ENCODE measurements at regions not wholly inside any gene's neighbourhood (a gene's known extent, or its start where the extent isn't known, plus 50 kb on each side); places are given as distances from the start of the nearest gene placed in this dataset.

GRCh38 chr6:19279273-19279684 is 557.9 kb upstream of the ID4 start:
- Mint-ChIP-seq H3K27me3 (no peaks in the 10 kb centered on the region), H3K9me3 (peaks cover 7% of the 10 kb centered on the region), H3K4me3 (no peak overlapping the region), H3K27ac (no peak overlapping the region), H3K36me3 (ENCODE audit: low read depth) (no peaks in the 10 kb centered on the region), H3K4me1 (no peaks in the 10 kb centered on the region)
- no peak for ATAC-seq (replicated peaks)

- no peaks in the 10 kb centered on the region for H3K36me3 Mint-ChIP-seq (ENCODE audit: low read depth)
- H3K27me3 Mint-ChIP-seq = no peaks in the 10 kb centered on the region
- no peaks in the 10 kb centered on the region for H3K4me1 Mint-ChIP-seq
- no peak overlapping the region for H3K4me3 Mint-ChIP-seq
- H3K9me3 Mint-ChIP-seq = no peaks in the 10 kb centered on the region
- no peak for ATAC-seq (replicated peaks)
- no peak overlapping the region for H3K27ac Mint-ChIP-seq
These were observed 549.2 kb upstream of the ID4 start for GRCh38 chr6:19287928-19288327.

DNA sequence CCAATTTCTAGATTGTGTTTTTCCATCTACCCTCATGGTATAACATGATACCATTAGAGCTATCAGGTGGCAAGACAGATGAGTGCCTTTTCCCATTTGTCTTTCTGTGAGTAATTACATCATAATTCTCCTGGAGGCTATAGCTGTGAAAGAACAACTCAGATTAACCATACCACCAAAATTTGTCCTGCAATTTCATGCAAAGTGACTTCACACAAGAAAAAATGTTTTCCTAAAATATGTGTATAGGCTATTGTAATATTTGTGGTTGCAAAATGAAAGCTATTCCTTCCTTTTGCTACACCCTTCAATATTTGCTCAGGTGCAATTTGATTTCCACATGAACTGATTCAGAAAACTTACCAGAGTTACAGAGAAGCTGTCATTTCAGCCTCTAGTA is 547.7 kb upstream of the ID4 start:
- no peak for ATAC-seq (replicated peaks)
- no peaks in the 10 kb centered on the region for H3K9me3 Mint-ChIP-seq
- H3K4me1 Mint-ChIP-seq = no peaks in the 10 kb centered on the region
- no peaks in the 10 kb centered on the region for H3K36me3 Mint-ChIP-seq (ENCODE audit: low read depth)
- no peak overlapping the region for H3K27ac Mint-ChIP-seq
- no peak overlapping the region for H3K4me3 Mint-ChIP-seq
- no peaks in the 10 kb centered on the region for H3K27me3 Mint-ChIP-seq

GRCh38 chr6:19297880-19298279 is 539.3 kb upstream of the ID4 start:
- Mint-ChIP-seq H3K27me3 (no peaks in the 10 kb centered on the region), H3K4me3 (no peak overlapping the region), H3K36me3 (ENCODE audit: low read depth) (no peaks in the 10 kb centered on the region), H3K27ac (no peak overlapping the region), H3K9me3 (peaks cover 8% of the 10 kb centered on the region), H3K4me1 (no peaks in the 10 kb centered on the region)
- no peak for ATAC-seq (replicated peaks)

GRCh38 chr6:19298421-19298820 is 538.7 kb upstream of the ID4 start:
- Mint-ChIP-seq H3K27ac (no peak overlapping the region), H3K36me3 (ENCODE audit: low read depth) (no peaks in the 10 kb centered on the region), H3K4me1 (no peaks in the 10 kb centered on the region), H3K4me3 (no peak overlapping the region), H3K27me3 (no peaks in the 10 kb centered on the region), H3K9me3 (peaks cover 8% of the 10 kb centered on the region)
- no peak for ATAC-seq (replicated peaks)

DNA sequence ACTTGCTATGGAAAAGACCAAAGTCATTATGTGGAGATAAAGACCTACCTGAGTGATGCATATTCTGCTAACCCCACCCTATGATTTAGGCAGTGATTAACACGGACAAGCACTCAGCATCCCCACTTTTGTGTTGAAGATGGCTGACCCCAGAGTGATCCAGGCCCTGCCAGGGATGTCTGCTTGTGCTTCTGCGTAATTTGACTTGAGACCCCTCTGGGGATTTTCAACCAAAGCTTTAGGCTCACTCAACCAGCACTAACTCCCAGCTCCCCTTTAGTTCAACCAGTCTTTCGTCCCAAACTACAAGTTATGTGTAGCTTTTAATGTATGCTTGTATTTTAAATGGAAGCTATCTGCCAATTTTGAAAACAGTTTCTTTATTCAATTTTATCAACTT is 538.0 kb upstream of the ID4 start:
- no peaks in the 10 kb centered on the region for H3K36me3 Mint-ChIP-seq (ENCODE audit: low read depth)
- no peak overlapping the region for H3K27ac Mint-ChIP-seq
- no peak for ATAC-seq (replicated peaks)
- no peak overlapping the region for H3K4me3 Mint-ChIP-seq
- no peaks in the 10 kb centered on the region for H3K27me3 Mint-ChIP-seq
- peaks cover 8% of the 10 kb centered on the region for H3K9me3 Mint-ChIP-seq
- no peaks in the 10 kb centered on the region for H3K4me1 Mint-ChIP-seq

GRCh38 chr6:19301980-19302379 is 535.2 kb upstream of the ID4 start:
- Mint-ChIP-seq H3K9me3 (peaks cover 4% of the 10 kb centered on the region), H3K27me3 (no peaks in the 10 kb centered on the region), H3K36me3 (ENCODE audit: low read depth) (no peaks in the 10 kb centered on the region), H3K4me3 (no peak overlapping the region), H3K4me1 (no peaks in the 10 kb centered on the region), H3K27ac (no peak overlapping the region)
- ATAC-seq (replicated peaks) = no peak

DNA sequence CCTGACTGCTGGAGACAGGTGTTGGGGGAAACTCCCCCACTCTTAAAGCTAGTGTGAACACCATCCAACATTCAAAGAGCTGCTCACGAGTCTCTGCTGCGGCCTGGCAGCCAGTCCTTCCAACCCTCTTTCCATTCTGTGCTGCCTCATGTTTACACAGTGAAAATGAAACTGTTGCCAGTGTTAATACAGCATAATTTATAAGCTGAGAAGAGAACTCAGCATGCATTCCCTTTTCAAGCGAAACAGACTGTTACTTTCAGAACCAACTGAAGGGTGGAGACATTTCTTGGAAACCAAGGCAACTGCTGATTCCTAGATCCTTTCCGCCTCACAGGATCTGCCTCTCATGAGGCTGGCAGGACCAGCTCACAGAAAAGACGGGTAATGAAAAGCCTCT is 533.8 kb upstream of the ID4 start:
- Mint-ChIP-seq H3K27ac (no peak overlapping the region), H3K27me3 (no peaks in the 10 kb centered on the region), H3K36me3 (ENCODE audit: low read depth) (no peaks in the 10 kb centered on the region), H3K4me3 (no peak overlapping the region), H3K4me1 (no peaks in the 10 kb centered on the region), H3K9me3 (peaks cover 4% of the 10 kb centered on the region)
- ATAC-seq (replicated peaks) = no peak

DNA sequence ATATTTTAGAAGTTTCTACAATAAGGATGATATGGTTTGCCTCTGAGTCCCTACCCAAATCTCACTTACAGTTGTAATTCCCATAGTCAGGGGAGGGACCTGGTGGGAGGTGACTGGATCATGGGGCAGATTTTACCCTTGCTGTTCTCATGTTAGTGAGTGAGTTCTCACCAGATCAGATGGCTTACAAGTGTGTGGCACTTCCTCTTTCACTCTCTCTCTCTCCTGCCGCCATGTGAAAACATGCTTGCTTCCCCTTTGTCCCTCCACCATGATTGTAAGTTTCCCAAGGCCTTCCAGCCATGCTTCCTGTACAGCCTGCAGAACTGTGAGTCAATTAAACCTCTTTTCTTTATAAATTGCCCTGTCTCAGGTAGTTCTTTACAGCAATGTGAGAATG is 527.5 kb upstream of the ID4 start:
- Mint-ChIP-seq H3K9me3 (peaks cover 8% of the 10 kb centered on the region), H3K27me3 (no peaks in the 10 kb centered on the region), H3K4me1 (no peaks in the 10 kb centered on the region), H3K4me3 (no peak overlapping the region), H3K27ac (no peak overlapping the region), H3K36me3 (ENCODE audit: low read depth) (no peaks in the 10 kb centered on the region)
- ATAC-seq (replicated peaks) = no peak

DNA sequence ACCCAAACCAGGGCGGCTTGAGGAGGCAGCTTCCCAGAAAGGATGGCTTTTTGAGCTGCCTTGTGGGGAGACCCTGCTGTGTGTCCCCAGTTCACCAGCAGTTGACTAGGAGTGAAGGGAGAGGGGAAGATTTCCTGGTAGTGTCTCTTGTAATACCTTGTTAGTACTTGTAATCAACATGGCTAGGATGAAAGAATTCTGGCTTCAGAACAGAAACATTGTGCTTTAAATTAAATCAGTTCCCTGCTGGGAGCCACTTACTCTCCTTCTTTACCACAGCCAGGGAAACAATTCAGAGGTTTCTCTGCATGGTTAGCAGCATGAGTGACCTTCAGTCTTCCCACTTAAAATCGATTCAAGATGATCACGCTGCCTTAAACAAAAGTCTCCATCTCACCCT is 525.4 kb upstream of the ID4 start:
- Mint-ChIP-seq H3K9me3 (peaks cover 11% of the 10 kb centered on the region), H3K27me3 (no peaks in the 10 kb centered on the region), H3K4me1 (no peaks in the 10 kb centered on the region), H3K4me3 (no peak overlapping the region), H3K27ac (no peak overlapping the region), H3K36me3 (ENCODE audit: low read depth) (no peaks in the 10 kb centered on the region)
- ATAC-seq (replicated peaks) = no peak

- H3K4me3 Mint-ChIP-seq = no peak overlapping the region
- H3K9me3 Mint-ChIP-seq = peaks cover 11% of the 10 kb centered on the region
- H3K4me1 Mint-ChIP-seq = no peaks in the 10 kb centered on the region
- no peaks in the 10 kb centered on the region for H3K36me3 Mint-ChIP-seq (ENCODE audit: low read depth)
- no peak for ATAC-seq (replicated peaks)
- H3K27me3 Mint-ChIP-seq = no peaks in the 10 kb centered on the region
- no peak overlapping the region for H3K27ac Mint-ChIP-seq
These were observed 524.8 kb upstream of the ID4 start for GRCh38 chr6:19312241-19312978.

GRCh38 chr6:19317431-19317986 is 519.7 kb upstream of the ID4 start:
- no peaks in the 10 kb centered on the region for H3K27me3 Mint-ChIP-seq

DNA sequence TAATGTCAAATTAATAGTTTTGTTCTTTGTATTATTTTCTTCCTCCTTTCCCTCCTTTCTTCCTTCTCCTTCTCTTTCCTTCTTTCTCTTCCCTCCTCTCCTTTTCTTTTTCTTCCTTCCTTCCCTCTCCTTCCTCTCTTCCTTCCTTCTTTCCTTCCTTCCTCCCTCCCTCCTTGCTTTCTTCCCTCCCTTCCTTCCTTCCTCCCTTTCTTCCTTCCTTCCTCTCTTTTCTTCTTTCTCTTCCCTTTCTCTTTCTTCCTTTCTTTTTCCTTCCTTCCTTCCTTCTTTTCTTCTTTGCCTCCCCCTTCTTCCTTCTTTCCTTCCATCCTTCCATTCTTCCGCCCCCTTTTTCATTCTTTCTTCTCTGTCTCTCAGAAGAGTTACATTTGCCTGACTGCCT is 518.2 kb upstream of the ID4 start:
- Mint-ChIP-seq H3K36me3 (ENCODE audit: low read depth) (no peaks in the 10 kb centered on the region), H3K27me3 (no peaks in the 10 kb centered on the region), H3K9me3 (peaks cover 6% of the 10 kb centered on the region), H3K4me1 (no peaks in the 10 kb centered on the region), H3K27ac (no peak overlapping the region), H3K4me3 (no peak overlapping the region)
- no peak for ATAC-seq (replicated peaks)

More at GRCh38 chr6:19317431-19317986, 519.7 kb upstream of the ID4 start:
- no peaks in the 10 kb centered on the region for H3K4me1 Mint-ChIP-seq
- no peak for ATAC-seq (replicated peaks)
- H3K9me3 Mint-ChIP-seq = peaks cover 6% of the 10 kb centered on the region
- H3K27ac Mint-ChIP-seq = no peak overlapping the region
- H3K36me3 Mint-ChIP-seq (ENCODE audit: low read depth) = no peaks in the 10 kb centered on the region
- no peak overlapping the region for H3K4me3 Mint-ChIP-seq

DNA sequence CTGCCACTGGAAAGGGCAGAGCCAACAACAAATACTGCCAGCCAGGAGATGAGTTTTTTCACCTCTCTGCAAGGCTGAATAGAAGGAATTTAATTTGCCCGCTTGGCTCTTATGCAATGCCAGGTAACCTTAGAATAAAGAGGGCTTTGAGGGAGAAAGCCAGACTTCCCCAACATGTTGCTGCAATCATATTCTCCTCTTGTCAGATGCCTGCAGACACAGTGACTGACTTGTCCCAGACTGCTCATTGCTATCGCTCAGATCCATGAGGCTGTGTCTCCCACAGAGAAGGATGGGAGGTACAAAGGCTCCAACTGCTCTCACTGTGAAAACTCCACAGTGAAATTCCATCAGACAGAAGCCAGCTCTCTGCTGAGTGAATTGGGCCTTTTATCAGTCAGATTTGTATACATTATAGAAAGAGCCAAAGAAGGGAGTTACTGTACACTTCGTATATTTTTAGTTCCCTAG is 517.0 kb upstream of the ID4 start:
- ATAC-seq (replicated peaks) = no peak
- Mint-ChIP-seq H3K9me3 (peaks cover 4% of the 10 kb centered on the region), H3K36me3 (ENCODE audit: low read depth) (no peaks in the 10 kb centered on the region), H3K4me1 (no peaks in the 10 kb centered on the region), H3K4me3 (no peak overlapping the region), H3K27ac (no peak overlapping the region), H3K27me3 (no peaks in the 10 kb centered on the region)

DNA sequence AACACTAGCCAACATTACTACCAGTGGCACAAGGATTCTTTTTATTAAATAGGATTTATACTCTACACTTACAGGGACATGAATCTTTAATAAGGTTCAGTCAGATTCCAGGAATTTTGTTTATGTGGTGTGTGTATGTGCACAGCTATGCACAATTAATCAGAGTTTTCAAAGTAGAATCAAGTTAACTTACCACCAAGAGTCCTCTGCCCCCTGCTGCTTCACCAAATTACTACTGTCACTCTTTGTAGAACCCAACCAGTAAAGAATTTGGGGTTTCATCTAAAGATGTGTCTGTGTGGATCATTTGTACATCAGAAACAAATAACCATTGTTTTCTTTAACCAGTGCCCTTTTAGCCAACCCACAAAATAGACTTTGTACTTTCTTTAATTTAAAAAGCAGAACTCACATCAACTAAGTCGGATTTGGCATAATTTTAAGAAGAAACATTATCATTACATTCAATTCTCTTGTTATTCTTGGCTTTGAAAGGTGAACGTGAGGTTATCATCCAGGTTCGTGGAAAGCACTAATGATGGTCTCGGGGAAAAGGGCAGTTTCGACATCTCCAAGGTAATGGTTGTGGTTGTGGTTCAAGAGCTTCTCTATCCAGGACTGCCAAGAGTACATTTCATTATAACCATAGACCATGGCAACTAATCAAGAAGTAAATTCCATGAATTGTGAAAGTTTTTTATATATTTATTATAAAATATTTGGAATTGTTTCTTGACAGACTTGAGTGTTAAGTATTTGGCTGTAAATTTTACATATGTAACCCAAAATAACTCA is 514.3 kb upstream of the ID4 start:
- Mint-ChIP-seq H3K4me3 (no peak overlapping the region), H3K36me3 (ENCODE audit: low read depth) (no peaks in the 10 kb centered on the region), H3K9me3 (peaks cover 7% of the 10 kb centered on the region), H3K27me3 (no peaks in the 10 kb centered on the region), H3K27ac (no peak overlapping the region), H3K4me1 (no peaks in the 10 kb centered on the region)
- no peak for ATAC-seq (replicated peaks)
